Right lobe of liver (tissue), 6 donors: ENCODE measurements at regions not wholly inside any gene's neighbourhood (a gene's known extent, or its start where the extent isn't known, plus 50 kb on each side); places are given as distances from the start of the nearest gene placed in this dataset.
"Not testable (repeated sequence)": the region's sequence is repeated elsewhere in the genome, so short reads cannot be mapped to it uniquely, and the experiment has no call there.

Experiments
- ATAC-seq, 4 donors: fragments of 200-7000 bp; cut with Tn5 transposase; one replicate each; pipeline ENCODE4 v1.9.1; 2020; ENCODE audit warnings: mild to moderate bottlenecking in 4 of 4, moderate library complexity in 4 of 4
- DNase-seq, 3 donors: peaks; one replicate each; pipeline ENCODE4 v3.0.0-alpha.2; 2020
- H3K27ac ChIP-seq, 3 donors: fragments of 200-600 bp; one replicate each; pipeline ENCODE4 v1.8.0; 2022
- H3K27me3 ChIP-seq, 2 donors: fragments of 200-600 bp; one replicate each; pipeline ENCODE4 v1.8.0; 2022
- H3K36me3 ChIP-seq, 4 donors: fragments of 200-600 bp; sonication (generic) in 1 of 4; one replicate each; pipeline versions ENCODE4 v1.5.1 to v1.8.0; 2017 to 2022; ENCODE audit warnings: control low read depth in 1 of 4
- H3K4me1 ChIP-seq, 4 donors: fragments of 200-600 bp; sonication (generic) in 1 of 4; one replicate each; pipeline versions ENCODE4 v1.5.1 to v1.8.0; 2017 to 2022; ENCODE audit warnings: control low read depth in 1 of 4
- H3K4me3 ChIP-seq, 3 donors: fragments of 200-600 bp; one replicate each; pipeline ENCODE4 v1.8.0; 2022
- H3K9me3 ChIP-seq, 4 donors: fragments of 200-600 bp; sonication (generic) in 1 of 4; one replicate each; pipeline versions ENCODE4 v1.5.1 to v1.8.0; 2017 to 2022; ENCODE audit warnings: control low read depth in 1 of 4
- POLR2A ChIP-seq: fragments of 450-650 bp; IDR thresholded peaks from one replicate; pipeline ENCODE4 v1.6.1; 2017; ENCODE audit warnings: antibody characterized with exemption, mild to moderate bottlenecking
- WGBS: methylation state at CpG from one replicate; pipeline ENCODE4 v1.1.6; 2018; ENCODE audit warnings: low coverage, low lambda C conversion rate; ENCODE audit not compliant: insufficient coverage; ENCODE audit errors: missing lambda C conversion rate; 5-methylcytosine and 5-hydroxymethylcytosine counted together
- intact Hi-C, 2 donors: fragments of 100-400 bp; cut with DNase I; formaldehyde crosslinking; loops; one replicate each; pipeline versions ENCODE4 v1.11.2 to v1.14.1; 2022
- TF ChIP-seq, protein P1 (sequence below), 4 donors: fragments of 200-600 bp in 3 of 4; fragments of 450-650 bp in 1 of 4; IDR thresholded peaks; one replicate each; pipeline versions ENCODE4 v1.5.1 to v1.8.0; 2016 to 2022; ENCODE audit warnings: antibody characterized with exemption in 4 of 4, mild to moderate bottlenecking in 2 of 4
- donor health status: DM: no; HTN: yes; CAD: no.
- donor health status: DM: no; HTN: no; CAD: no.
- donor health status: DM: no; HTN: no; CAD: no.
- donor health status: DM: no; HTN: yes; CAD: no.
- donor health status: DM: no; HTN: yes; CAD: no.

DNA sequence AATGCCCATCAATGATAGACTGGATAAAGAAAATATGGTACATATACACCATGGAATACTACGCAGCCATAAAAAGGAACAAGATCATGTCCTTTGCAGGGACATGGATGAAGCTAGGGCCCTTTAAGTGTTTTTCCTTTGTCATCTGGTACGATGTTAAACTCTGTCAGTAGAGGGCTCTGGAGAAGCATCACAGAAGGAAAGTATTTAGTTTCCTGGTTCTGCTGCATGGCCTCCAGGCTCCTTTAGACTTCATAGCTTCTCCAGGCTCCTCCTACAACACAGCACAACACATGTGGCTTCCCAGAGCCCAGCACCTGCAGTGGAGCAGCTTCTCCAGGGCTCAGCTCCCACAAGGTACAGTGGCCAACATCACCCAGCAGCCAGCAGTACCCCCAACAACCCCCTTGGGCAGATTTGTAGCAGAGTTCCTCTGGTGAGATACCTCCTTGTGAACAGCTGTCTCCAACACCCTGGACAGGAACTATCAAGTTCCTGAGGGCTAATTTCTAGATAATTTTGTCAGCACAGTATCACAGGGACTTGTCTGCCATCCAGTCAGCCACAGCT, 63.4 kb downstream of the KCTD12 start:
- DNase-seq (no peak), ATAC-seq (peak; percentile 44 to 71 (median 66))
- no peaks in the 10 kb centered on the region for H3K36me3 ChIP-seq
- no peaks in the 10 kb centered on the region for H3K9me3 ChIP-seq
- no peaks in the 10 kb centered on the region for H3K4me1 ChIP-seq
- no peak overlapping the region for H3K27ac ChIP-seq
- TF ChIP-seq, protein P1, sequence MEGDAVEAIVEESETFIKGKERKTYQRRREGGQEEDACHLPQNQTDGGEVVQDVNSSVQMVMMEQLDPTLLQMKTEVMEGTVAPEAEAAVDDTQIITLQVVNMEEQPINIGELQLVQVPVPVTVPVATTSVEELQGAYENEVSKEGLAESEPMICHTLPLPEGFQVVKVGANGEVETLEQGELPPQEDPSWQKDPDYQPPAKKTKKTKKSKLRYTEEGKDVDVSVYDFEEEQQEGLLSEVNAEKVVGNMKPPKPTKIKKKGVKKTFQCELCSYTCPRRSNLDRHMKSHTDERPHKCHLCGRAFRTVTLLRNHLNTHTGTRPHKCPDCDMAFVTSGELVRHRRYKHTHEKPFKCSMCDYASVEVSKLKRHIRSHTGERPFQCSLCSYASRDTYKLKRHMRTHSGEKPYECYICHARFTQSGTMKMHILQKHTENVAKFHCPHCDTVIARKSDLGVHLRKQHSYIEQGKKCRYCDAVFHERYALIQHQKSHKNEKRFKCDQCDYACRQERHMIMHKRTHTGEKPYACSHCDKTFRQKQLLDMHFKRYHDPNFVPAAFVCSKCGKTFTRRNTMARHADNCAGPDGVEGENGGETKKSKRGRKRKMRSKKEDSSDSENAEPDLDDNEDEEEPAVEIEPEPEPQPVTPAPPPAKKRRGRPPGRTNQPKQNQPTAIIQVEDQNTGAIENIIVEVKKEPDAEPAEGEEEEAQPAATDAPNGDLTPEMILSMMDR (IDR thresholded peaks at IDR 0.05), result peak in 2 of 4 donors; percentile 15 to 24
- TF ChIP-seq POLR2A, result no peak
- H3K27me3 ChIP-seq, result no peaks in the 10 kb centered on the region
- intact Hi-C loops, result no loop called here
- H3K4me3 ChIP-seq, result no peak overlapping the region
- 44% methylated on average over 2 of the region's 2 CpGs for WGBS

DNA sequence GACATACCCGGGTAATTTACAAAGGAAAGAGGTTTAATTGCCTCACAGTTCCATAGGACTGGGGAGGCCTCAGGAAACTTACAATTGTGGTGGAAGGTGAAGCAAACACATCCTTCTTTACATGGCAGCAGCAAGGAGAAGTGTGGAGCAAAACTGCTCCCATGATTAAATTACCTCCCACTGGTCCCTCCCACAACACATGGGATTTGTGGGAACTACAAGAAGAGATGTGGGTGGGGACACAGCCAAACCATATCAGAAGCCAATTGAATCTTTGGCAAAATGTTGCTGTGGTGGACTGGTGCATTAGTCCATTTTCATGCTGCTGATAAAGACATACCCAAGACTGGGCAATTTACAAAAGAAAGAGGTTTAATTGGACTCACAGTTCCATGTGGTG, 65.0 kb downstream of the KCTD12 start:
- H3K27me3 ChIP-seq, H3K4me3 ChIP-seq, intact Hi-C loops, H3K36me3 ChIP-seq, DNase-seq, H3K4me1 ChIP-seq, ATAC-seq, H3K9me3 ChIP-seq, H3K27ac ChIP-seq: not testable (repeated sequence)
- WGBS, result 45% methylated on average over 1 of the region's 1 CpG

DNA sequence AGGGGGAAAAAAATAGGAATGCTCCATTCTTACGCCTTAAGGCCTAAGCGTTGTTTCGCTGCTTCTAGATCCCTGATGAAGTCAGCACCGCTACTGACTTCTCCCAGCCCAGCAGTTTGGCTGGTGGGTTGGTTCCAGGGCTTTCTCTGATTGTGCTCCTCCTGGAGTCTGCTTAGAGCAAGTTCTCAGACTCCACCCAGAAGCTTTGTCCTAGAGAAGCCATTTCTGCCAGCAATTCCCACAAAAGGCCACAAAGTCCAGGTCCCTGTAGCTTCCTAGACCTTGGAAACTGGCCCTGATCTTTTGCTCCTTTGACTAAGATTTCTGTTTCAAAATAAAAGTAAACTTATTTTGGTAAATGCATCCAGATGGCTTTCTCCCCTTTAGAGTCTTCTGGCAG, 65.4 kb downstream of the KCTD12 start:
- WGBS, result 94% methylated on average over 4 of the region's 4 CpGs
- intact Hi-C loops, result no loop called here
- ATAC-seq, result no peak

DNA sequence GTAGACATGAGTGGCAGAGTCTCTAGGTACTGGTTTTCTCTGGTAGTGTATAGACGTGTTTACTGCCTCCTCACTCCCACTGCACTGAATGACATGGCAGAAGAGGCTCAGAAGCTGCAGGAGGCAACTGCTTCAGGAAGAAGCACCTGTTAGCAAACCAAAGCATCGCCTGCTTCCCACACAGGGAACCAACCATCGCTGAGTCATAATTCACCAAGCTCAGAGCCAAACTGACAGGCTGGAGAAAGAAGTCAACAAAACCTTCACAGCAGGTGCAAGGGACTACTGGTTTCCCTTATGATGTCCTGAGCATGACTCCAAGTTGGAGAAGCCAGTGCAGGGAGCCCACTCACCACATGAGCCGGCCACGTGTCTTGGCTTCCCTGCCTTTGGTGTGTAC, 69.8 kb downstream of the KCTD12 start:
- no peak overlapping the region for H3K4me3 ChIP-seq
- WGBS, result 55% methylated on average over 5 of the region's 5 CpGs
- DNase-seq (no peak), ATAC-seq (no peak)
- no peaks in the 10 kb centered on the region for H3K4me1 ChIP-seq
- no peak overlapping the region for H3K27ac ChIP-seq
- no peaks in the 10 kb centered on the region for H3K27me3 ChIP-seq
- TF ChIP-seq POLR2A, result no peak
- TF ChIP-seq, protein P1 (IDR thresholded peaks at IDR 0.05), result no peak
- no peaks in the 10 kb centered on the region for H3K36me3 ChIP-seq
- no peaks in the 10 kb centered on the region for H3K9me3 ChIP-seq
- intact Hi-C loops, result no loop called here

More for the DNA sequence above, 65.4 kb downstream of the KCTD12 start:
- TF ChIP-seq POLR2A, result no peak
- TF ChIP-seq, protein P1 (IDR thresholded peaks at IDR 0.05), result no peak
- Histone ChIP-seq H3K36me3 (no peaks in the 10 kb centered on the region), H3K4me1 (no peaks in the 10 kb centered on the region), H3K27ac (no peak overlapping the region), H3K27me3 (no peaks in the 10 kb centered on the region), H3K4me3 (no peak overlapping the region), H3K9me3 (no peaks in the 10 kb centered on the region)
- no peak for DNase-seq

DNA sequence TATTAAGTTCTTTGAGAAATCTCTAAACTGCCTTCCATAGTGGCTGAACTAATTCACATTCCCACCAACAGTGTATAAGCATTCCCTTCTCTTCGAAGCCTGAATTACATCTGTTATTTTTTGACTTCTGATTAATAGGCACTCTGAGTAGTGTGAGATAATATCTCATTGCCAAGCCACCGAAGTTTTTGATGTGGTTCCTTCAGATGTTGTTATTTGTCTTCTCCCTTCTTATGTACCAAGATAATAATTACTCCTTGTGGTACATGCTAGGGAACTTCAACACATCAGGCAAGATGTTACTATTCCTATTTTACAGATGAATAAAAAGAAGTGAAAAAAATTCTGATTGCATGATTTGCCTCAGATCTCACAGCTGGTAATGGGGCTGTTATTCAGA, 70.9 kb downstream of the KCTD12 start:
- Histone ChIP-seq H3K4me3 (no peak overlapping the region), H3K4me1 (no peaks in the 10 kb centered on the region), H3K27ac (no peak overlapping the region), H3K36me3 (no peaks in the 10 kb centered on the region), H3K27me3 (no peaks in the 10 kb centered on the region), H3K9me3 (no peaks in the 10 kb centered on the region)
- WGBS, result 41% methylated on average over 2 of the region's 2 CpGs
- DNase-seq, result no peak
- TF ChIP-seq, protein P1 (IDR thresholded peaks at IDR 0.05), result no peak
- no peak for TF ChIP-seq POLR2A
- no peak for ATAC-seq
- intact Hi-C loops, result no loop called here
